OCI-LY7 (cell line): ENCODE measurements at regions not wholly inside any gene's neighbourhood (a gene's known extent, or its start where the extent isn't known, plus 50 kb on each side); places are given as distances from the start of the nearest gene placed in this dataset.

Experiments used
- EZH2phosphoT487 ChIP-seq: fragments of 200-600 bp; sonication (generic); IDR thresholded peaks from 2 replicates; pipeline ENCODE4 v1.6.1; 2018; ENCODE audit warnings: low read depth, borderline replicate concordance, mild to moderate bottlenecking, mixed run types, antibody characterized with exemption, low read length, moderate library complexity, mixed read lengths
- TF ChIP-seq, protein P1 (sequence below): fragments of 200-600 bp; sonication (generic); conservative IDR thresholded peaks from 2 replicates; pipeline ENCODE4 v1.5.1; 2014; ENCODE audit warnings: mild to moderate bottlenecking, antibody characterized with exemption, low read length, moderate library complexity, mixed read lengths

DNA sequence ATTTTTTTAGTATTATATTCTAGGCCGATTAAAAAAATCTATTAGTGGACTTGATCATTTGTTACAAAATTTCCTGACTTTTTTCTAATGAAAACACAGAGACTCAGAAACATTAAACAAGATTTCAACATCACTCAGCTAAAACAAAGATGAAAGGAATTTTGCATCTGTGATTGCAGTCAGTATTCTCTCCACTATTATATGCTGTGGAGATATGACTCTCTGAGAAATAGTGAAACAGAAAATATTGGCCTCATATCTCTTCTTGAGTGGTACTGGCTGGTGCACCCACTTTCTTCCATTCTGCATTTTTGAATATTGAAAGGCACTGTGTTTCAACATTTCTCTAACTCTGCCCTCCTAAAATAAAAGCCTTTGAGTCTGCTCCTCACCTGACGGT lies 914.2 kb downstream of the TSN start:
- TF ChIP-seq, protein P1, sequence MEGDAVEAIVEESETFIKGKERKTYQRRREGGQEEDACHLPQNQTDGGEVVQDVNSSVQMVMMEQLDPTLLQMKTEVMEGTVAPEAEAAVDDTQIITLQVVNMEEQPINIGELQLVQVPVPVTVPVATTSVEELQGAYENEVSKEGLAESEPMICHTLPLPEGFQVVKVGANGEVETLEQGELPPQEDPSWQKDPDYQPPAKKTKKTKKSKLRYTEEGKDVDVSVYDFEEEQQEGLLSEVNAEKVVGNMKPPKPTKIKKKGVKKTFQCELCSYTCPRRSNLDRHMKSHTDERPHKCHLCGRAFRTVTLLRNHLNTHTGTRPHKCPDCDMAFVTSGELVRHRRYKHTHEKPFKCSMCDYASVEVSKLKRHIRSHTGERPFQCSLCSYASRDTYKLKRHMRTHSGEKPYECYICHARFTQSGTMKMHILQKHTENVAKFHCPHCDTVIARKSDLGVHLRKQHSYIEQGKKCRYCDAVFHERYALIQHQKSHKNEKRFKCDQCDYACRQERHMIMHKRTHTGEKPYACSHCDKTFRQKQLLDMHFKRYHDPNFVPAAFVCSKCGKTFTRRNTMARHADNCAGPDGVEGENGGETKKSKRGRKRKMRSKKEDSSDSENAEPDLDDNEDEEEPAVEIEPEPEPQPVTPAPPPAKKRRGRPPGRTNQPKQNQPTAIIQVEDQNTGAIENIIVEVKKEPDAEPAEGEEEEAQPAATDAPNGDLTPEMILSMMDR, result no peak
- no peak for TF ChIP-seq EZH2phosphoT487
